ENCODE measurements at regions not wholly inside any gene's neighbourhood (a gene's known extent, or its start where the extent isn't known, plus 50 kb on each side); places are given as distances from the start of the nearest gene placed in this dataset.
A peak's percentile ranks its signal among the peaks of the same experiment; 100 is the strongest.
"Not testable (repeated sequence)": the region's sequence is repeated elsewhere in the genome, so short reads cannot be mapped to it uniquely, and the experiment has no call there.

- peak; percentile 13 for DNase-seq
Observed at GRCh38 chr2:5020116-5020875, 671.9 kb upstream of the SOX11 start.

GRCh38 chr2:5021136-5021535, 671.0 kb upstream of the SOX11 start:
- peak; percentile 30 for DNase-seq

- no peak for DNase-seq
Observed at GRCh38 chr2:5022061-5022460, 670.1 kb upstream of the SOX11 start.

GRCh38 chr2:5022708-5023635, 669.2 kb upstream of the SOX11 start:
- not testable (repeated sequence) for DNase-seq

- no peak for DNase-seq
Observed at GRCh38 chr2:5026571-5027234, 665.5 kb upstream of the SOX11 start.

- peak; percentile 27 for DNase-seq
Observed at GRCh38 chr2:5035057-5035488, 657.1 kb upstream of the SOX11 start.

GRCh38 chr2:5036256-5036655, 655.9 kb upstream of the SOX11 start:
- peak; percentile 15 for DNase-seq

GRCh38 chr2:5039241-5039975, 652.8 kb upstream of the SOX11 start:
- DNase-seq = no peak

GRCh38 chr2:5040571-5040970, 651.6 kb upstream of the SOX11 start:
- no peak for DNase-seq

- DNase-seq = no peak
Observed at GRCh38 chr2:5041501-5041900, 650.7 kb upstream of the SOX11 start.

GRCh38 chr2:5042666-5043440, 649.3 kb upstream of the SOX11 start:
- peak; percentile 17 for DNase-seq

- no peak for DNase-seq
Observed at GRCh38 chr2:5051300-5051699, 640.9 kb upstream of the SOX11 start.

GRCh38 chr2:5052905-5053304, 639.3 kb upstream of the SOX11 start:
- DNase-seq = no peak

GRCh38 chr2:5057891-5058351, 634.3 kb upstream of the SOX11 start:
- no peak for DNase-seq

- no peak for DNase-seq
Observed at GRCh38 chr2:5060956-5061355, 631.2 kb upstream of the SOX11 start.

- DNase-seq = no peak
Observed at GRCh38 chr2:5064687-5065086, 627.5 kb upstream of the SOX11 start.

GRCh38 chr2:5067816-5068215, 624.4 kb upstream of the SOX11 start:
- no peak for DNase-seq

GRCh38 chr2:5070257-5070656, 621.9 kb upstream of the SOX11 start:
- DNase-seq = no peak

- DNase-seq = no peak
Observed at GRCh38 chr2:5074733-5075132, 617.5 kb upstream of the SOX11 start.

- no peak for DNase-seq
Observed at GRCh38 chr2:5076599-5076998, 615.6 kb upstream of the SOX11 start.

- no peak for DNase-seq
Observed at GRCh38 chr2:5077479-5078089, 614.6 kb upstream of the SOX11 start.

All from tongue (tissue), 1 donor.